D721Med (cell line): ENCODE measurements at regions not wholly inside any gene's neighbourhood (a gene's known extent, or its start where the extent isn't known, plus 50 kb on each side); places are given as distances from the start of the nearest gene placed in this dataset.
A peak's percentile ranks its signal among the peaks of the same experiment; 100 is the strongest.

Experiments
- DNase-seq: peaks from one replicate; pipeline ENCODE4 v3.0.0; 2011; ENCODE audit warnings: low spot score; ENCODE audit not compliant: insufficient read length
- FAIRE-seq: peaks from 2 replicates; lab custom pipeline; 2011; peaks lifted over from hg19 to GRCh38; lab: Jason Lieb, UNC
- TF ChIP-seq, protein P1 (sequence below): IDR thresholded peaks from 2 replicates; pipeline ENCODE4 v1.5.1; 2012; ENCODE audit warnings: mild to moderate bottlenecking, control low read depth; ENCODE audit not compliant: insufficient read depth; ENCODE audit errors: missing control alignments

DNA sequence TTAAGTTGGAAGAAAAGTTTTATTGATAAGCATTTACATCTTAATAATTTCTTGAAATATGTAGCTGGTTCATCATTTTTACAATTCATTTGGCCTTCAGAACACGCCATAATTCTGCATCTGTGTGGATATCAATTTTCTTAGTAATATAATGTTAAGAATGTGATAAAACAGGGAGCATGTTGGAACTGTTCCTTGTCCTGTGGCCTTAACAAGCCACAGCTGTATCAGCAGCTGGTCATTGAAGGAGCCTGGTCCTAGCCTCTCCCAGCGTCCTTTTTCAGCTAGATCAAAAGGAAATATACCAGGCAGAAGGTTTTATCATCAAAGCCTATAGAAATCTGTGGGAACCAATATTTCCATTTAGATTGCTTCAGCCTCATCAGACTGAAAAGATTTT is 421.8 kb downstream of the SPRY2 start:
- FAIRE-seq: no peak

DNA sequence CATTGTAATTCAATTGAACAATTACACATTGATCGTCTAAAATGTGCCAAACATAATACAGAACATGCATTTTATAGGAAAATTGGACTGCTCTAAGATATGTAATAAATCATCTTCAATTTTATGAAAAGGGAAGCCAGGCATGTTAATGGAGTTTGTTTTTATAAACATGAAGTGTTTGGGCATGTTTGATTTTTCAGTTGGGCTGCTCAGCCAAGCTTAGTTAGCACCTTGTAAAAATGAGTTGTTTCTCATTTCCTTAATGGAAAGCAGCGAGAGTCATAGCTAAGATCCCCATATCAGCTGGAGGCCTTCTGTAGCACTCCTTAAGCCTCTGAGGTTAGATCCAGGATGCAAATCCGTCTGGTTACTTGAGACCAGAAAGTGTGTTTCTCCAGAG is 422.3 kb downstream of the SPRY2 start:
- FAIRE-seq (peak; percentile 88), DNase-seq (no peak)
- TF ChIP-seq, protein P1, sequence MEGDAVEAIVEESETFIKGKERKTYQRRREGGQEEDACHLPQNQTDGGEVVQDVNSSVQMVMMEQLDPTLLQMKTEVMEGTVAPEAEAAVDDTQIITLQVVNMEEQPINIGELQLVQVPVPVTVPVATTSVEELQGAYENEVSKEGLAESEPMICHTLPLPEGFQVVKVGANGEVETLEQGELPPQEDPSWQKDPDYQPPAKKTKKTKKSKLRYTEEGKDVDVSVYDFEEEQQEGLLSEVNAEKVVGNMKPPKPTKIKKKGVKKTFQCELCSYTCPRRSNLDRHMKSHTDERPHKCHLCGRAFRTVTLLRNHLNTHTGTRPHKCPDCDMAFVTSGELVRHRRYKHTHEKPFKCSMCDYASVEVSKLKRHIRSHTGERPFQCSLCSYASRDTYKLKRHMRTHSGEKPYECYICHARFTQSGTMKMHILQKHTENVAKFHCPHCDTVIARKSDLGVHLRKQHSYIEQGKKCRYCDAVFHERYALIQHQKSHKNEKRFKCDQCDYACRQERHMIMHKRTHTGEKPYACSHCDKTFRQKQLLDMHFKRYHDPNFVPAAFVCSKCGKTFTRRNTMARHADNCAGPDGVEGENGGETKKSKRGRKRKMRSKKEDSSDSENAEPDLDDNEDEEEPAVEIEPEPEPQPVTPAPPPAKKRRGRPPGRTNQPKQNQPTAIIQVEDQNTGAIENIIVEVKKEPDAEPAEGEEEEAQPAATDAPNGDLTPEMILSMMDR: no peak

More for the DNA sequence above, 421.8 kb downstream of the SPRY2 start:
- DNase-seq: no peak
- TF ChIP-seq, protein P1: no peak

DNA sequence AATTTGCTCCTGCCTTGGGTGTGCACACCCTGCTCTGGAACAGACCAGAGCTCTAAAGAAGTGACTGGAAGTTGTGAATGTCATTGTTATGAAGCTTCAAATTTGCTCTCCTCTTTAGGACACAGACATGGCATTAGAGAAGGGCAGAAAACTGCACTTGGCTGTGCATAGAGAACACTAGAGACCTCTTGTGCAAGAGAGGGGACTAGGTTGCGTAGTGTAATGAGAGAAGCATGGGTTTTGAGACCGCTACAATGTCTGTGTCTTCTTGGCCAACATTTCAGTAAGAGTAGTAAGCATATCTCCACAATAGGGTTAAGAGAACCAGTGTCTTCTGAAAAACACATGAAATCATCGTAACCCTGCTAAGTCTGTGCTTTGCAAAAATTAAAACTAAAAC is 423.3 kb downstream of the SPRY2 start:
- TF ChIP-seq, protein P1: no peak
- FAIRE-seq (no peak), DNase-seq (no peak)

DNA sequence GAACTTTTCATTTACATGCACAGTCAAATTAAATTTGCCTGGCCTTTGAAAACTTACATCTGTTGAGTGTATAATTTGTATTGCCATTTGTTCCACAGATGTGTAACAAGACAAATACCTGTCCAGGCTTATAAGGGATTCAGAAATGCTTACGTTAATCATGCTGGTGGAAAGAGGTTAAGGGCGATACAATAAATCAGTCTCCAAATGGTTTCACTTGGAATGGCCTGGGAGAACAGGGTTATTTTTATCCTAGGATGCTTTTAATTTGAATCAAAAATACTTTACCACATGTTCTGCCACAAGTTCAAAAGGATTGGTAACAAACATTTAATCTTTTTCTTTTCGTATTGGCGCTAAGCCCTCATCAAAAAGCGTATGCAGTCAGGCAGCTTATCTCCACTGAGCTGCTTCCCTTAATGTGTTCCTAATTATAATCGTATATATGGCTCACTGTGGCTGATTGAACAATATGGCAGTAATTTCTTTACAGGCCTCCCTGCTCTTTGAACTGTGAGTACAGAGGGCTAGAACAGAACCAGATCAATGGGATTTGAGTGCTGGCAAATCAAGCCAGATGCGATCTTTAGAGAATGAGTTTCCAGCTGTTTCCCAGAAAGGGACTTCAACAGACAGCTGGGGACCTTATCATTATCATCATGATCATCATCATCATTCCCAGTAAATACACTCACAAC is 425.7 kb downstream of the SPRY2 start:
- peak; percentile 96 for FAIRE-seq
- TF ChIP-seq, protein P1: no peak
- no peak for DNase-seq

DNA sequence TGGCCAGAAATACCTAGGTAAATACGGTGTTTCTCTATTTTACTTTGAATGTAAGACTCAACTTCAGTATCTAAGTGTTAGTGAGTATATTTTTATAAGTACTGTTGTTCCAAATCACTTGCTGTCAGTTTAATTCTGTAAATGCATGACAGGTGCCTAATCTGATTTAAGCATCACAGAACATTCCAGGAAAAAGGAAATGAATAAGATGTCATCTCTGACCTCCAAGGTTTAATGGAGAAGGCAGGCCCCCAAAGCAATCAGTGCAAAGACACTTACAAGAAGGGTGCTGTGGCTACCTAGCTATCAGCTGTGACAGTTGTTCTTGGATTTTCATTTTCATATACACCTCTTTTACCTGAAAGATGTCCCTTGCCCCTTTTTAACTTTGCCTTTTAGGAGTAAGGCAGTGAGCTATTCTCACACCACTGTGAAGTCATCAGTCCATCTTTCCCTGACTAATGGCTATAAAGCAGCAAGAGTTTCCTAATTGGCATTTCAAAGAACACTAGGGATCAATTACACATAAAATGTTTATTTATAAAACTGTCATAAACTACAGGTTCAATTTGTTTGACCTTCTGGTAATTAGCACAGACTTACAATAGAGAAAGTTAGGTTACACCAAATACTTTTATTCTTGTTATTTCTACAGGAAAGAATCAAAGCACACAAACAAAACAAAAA is 427.6 kb downstream of the SPRY2 start:
- DNase-seq (no peak), FAIRE-seq (no peak)
- TF ChIP-seq, protein P1: no peak

DNA sequence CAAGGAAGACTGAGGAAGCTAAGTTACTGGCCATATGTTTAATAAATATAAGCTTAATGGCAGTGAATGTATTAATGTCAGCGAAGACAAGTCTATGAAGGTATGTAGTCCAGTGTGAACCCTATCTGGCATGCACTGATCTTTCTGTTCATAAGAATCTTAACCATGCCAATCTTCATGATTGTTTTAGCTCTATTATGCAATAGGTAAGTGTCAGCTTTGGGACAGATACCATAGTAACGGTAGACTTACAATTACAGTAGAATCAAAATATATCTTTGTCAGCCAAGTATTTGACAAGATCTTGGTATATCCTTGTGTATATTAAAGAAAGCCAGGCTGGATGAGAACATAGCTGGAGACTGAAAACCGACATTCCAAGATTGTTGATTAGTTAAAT is 428.5 kb downstream of the SPRY2 start:
- DNase-seq (no peak), FAIRE-seq (no peak)
- TF ChIP-seq, protein P1: no peak
